ENCODE measurements at regions not wholly inside any gene's neighbourhood (a gene's known extent, or its start where the extent isn't known, plus 50 kb on each side); places are given as distances from the start of the nearest gene placed in this dataset.

- Histone ChIP-seq H3K36me3 (ENCODE audit: control insufficient read depth, insufficient read depth, low read length) (no peaks in the 10 kb centered on the region), H3K27ac (ENCODE audit: low read depth, low read length) (no peak overlapping the region), H3K9me3 (ENCODE audit: control insufficient read depth, low read length) (no peaks in the 10 kb centered on the region), H3K4me3 (ENCODE audit: low read length) (no peak overlapping the region), H3K4me1 (ENCODE audit: control insufficient read depth, insufficient read depth, low read length) (no peaks in the 10 kb centered on the region), H3K9ac (ENCODE audit: extremely low read depth, low read length, poor library complexity, severe bottlenecking) (no peak overlapping the region), H3K27me3 (ENCODE audit: control insufficient read depth, insufficient read depth, low read length, poor library complexity, severe bottlenecking) (peaks cover 21% of the 10 kb centered on the region)
- TF ChIP-seq CTCF (conservative IDR thresholded peaks at IDR 0.05), result peak; percentile 60
- no peak overlapping the region for H3K4me3 Mint-ChIP-seq
- peak; percentile 68 for DNase-seq
- no peaks in the 10 kb centered on the region for H3K36me3 Mint-ChIP-seq (ENCODE audit: low read depth)
- H3K27me3 Mint-ChIP-seq (ENCODE audit: insufficient read depth), result peaks cover 33% of the 10 kb centered on the region
- H3K4me1 Mint-ChIP-seq, result no peaks in the 10 kb centered on the region
- H3K9me3 Mint-ChIP-seq, result peaks cover under 1% of the 10 kb centered on the region
- no peak overlapping the region for H3K27ac Mint-ChIP-seq
Observed at GRCh38 chr5:38207343-38207742, 51.0 kb upstream of the EGFLAM start.

- H3K4me1 Mint-ChIP-seq, result no peaks in the 10 kb centered on the region
- 93 to 95% methylated on average over 3 to 4 of the region's 4 CpGs for WGBS, 2 experiments (ENCODE audit: insufficient coverage in 1 of 2, insufficient read length in 1 of 2)
- H3K4me3 Mint-ChIP-seq, result no peak overlapping the region
- Histone ChIP-seq H3K9ac (ENCODE audit: extremely low read depth, low read length, poor library complexity, severe bottlenecking) (no peak overlapping the region), H3K27me3 (ENCODE audit: control insufficient read depth, insufficient read depth, low read length, poor library complexity, severe bottlenecking) (peaks cover 28% of the 10 kb centered on the region), H3K4me1 (ENCODE audit: control insufficient read depth, insufficient read depth, low read length) (no peaks in the 10 kb centered on the region), H3K27ac (ENCODE audit: low read depth, low read length) (no peak overlapping the region), H3K9me3 (ENCODE audit: control insufficient read depth, low read length) (no peaks in the 10 kb centered on the region), H3K36me3 (ENCODE audit: control insufficient read depth, insufficient read depth, low read length) (no peaks in the 10 kb centered on the region), H3K4me3 (ENCODE audit: low read length) (no peak overlapping the region)
- H3K27ac Mint-ChIP-seq, result no peak overlapping the region
- DNase-seq, result no peak
- H3K27me3 Mint-ChIP-seq (ENCODE audit: insufficient read depth), result peaks cover 43% of the 10 kb centered on the region
- no peak for TF ChIP-seq CTCF (conservative IDR thresholded peaks at IDR 0.05)
- no peaks in the 10 kb centered on the region for H3K9me3 Mint-ChIP-seq
- no peaks in the 10 kb centered on the region for H3K36me3 Mint-ChIP-seq (ENCODE audit: low read depth)
Observed at GRCh38 chr5:38202741-38203140, 55.6 kb upstream of the EGFLAM start.

- Mint-ChIP-seq H3K27me3 (ENCODE audit: insufficient read depth) (peaks cover 39% of the 10 kb centered on the region), H3K36me3 (ENCODE audit: low read depth) (no peaks in the 10 kb centered on the region), H3K4me3 (no peak overlapping the region), H3K4me1 (no peaks in the 10 kb centered on the region), H3K9me3 (no peaks in the 10 kb centered on the region), H3K27ac (no peak overlapping the region)
- 84 to 100% methylated on average over 1 of the region's 1 CpG for WGBS, 2 experiments (ENCODE audit: insufficient coverage in 1 of 2, insufficient read length in 1 of 2)
- peaks cover 28% of the 10 kb centered on the region for H3K27me3 ChIP-seq (ENCODE audit: control insufficient read depth, insufficient read depth, low read length, poor library complexity, severe bottlenecking)
- H3K4me3 ChIP-seq (ENCODE audit: low read length), result no peak overlapping the region
- TF ChIP-seq CTCF (conservative IDR thresholded peaks at IDR 0.05), result no peak
- DNase-seq, result no peak
- H3K4me1 ChIP-seq (ENCODE audit: control insufficient read depth, insufficient read depth, low read length), result no peaks in the 10 kb centered on the region
- H3K27ac ChIP-seq (ENCODE audit: low read depth, low read length), result no peak overlapping the region
- H3K36me3 ChIP-seq (ENCODE audit: control insufficient read depth, insufficient read depth, low read length), result no peaks in the 10 kb centered on the region
- H3K9me3 ChIP-seq (ENCODE audit: control insufficient read depth, low read length), result no peaks in the 10 kb centered on the region
- H3K9ac ChIP-seq (ENCODE audit: extremely low read depth, low read length, poor library complexity, severe bottlenecking), result no peak overlapping the region
Observed at GRCh38 chr5:38200872-38201557, 57.3 kb upstream of the EGFLAM start.
